ENCODE measurements at regions not wholly inside any gene's neighbourhood (a gene's known extent, or its start where the extent isn't known, plus 50 kb on each side); places are given as distances from the start of the nearest gene placed in this dataset.

- DNase-seq, result no peak
These were observed 114.9 kb upstream of the FAM9B start for GRCh38 chrX:9148615-9149399.

- DNase-seq, result no peak
These were observed 115.7 kb upstream of the FAM9B start for GRCh38 chrX:9149501-9150245.

GRCh38 chrX:9151772-9152307, 117.9 kb upstream of the FAM9B start:
- no peak for DNase-seq

GRCh38 chrX:9153300-9153699, 119.4 kb upstream of the FAM9B start:
- DNase-seq, result no peak

- no peak for DNase-seq
These were observed 124.7 kb upstream of the FAM9B start for GRCh38 chrX:9158611-9159010.

GRCh38 chrX:9160698-9161329, 126.9 kb upstream of the FAM9B start:
- DNase-seq, result no peak

GRCh38 chrX:9162698-9163097, 128.8 kb upstream of the FAM9B start:
- no peak for DNase-seq

- no peak for DNase-seq
These were observed 129.3 kb upstream of the FAM9B start for GRCh38 chrX:9163214-9163709.

GRCh38 chrX:9164086-9164485, 130.2 kb upstream of the FAM9B start:
- no peak for DNase-seq

- no peak for DNase-seq
These were observed 130.9 kb upstream of the FAM9B start for GRCh38 chrX:9164533-9165426.

GRCh38 chrX:9166584-9166944, 132.6 kb upstream of the FAM9B start:
- DNase-seq, result no peak

GRCh38 chrX:9171841-9172463, 138.0 kb upstream of the FAM9B start:
- no peak for DNase-seq

GRCh38 chrX:9172464-9172850, 138.5 kb upstream of the FAM9B start:
- DNase-seq, result no peak

- no peak for DNase-seq
These were observed 146.7 kb upstream of the FAM9B start for GRCh38 chrX:9180623-9181022.

GRCh38 chrX:9182041-9182440, 148.1 kb upstream of the FAM9B start:
- no peak for DNase-seq

GRCh38 chrX:9183481-9183880, 149.6 kb upstream of the FAM9B start:
- DNase-seq, result no peak

- no peak for DNase-seq
These were observed 150.3 kb upstream of the FAM9B start for GRCh38 chrX:9184211-9184610.

GRCh38 chrX:9188117-9188516, 154.2 kb upstream of the FAM9B start:
- DNase-seq, result no peak

GRCh38 chrX:9189286-9189685, 155.4 kb upstream of the FAM9B start:
- no peak for DNase-seq

- no peak for DNase-seq
These were observed 157.5 kb upstream of the FAM9B start for GRCh38 chrX:9191392-9191791.

- no peak for DNase-seq
These were observed 161.4 kb upstream of the FAM9B start for GRCh38 chrX:9195199-9195880.
